Heart left ventricle (tissue), 13 donors: ENCODE measurements at regions not wholly inside any gene's neighbourhood (a gene's known extent, or its start where the extent isn't known, plus 50 kb on each side); places are given as distances from the start of the nearest gene placed in this dataset.

ENCODE experiments used
- CTCF ChIP-seq, 12 donors: fragments of 200-600 bp; sonication (generic) in 4 of 12; IDR thresholded peaks; one replicate each; pipeline versions ENCODE4 v1.5.0 to v1.8.0; 2018 to 2022; ENCODE audit warnings: antibody characterized with exemption in 12 of 12, mild to moderate bottlenecking in 5 of 12
- POLR2A ChIP-seq, 2 donors: fragments of 450-650 bp; IDR thresholded peaks; one replicate each; pipeline ENCODE4 v1.6.1; 2017; ENCODE audit warnings: antibody characterized with exemption in 2 of 2, mild to moderate bottlenecking in 2 of 2, moderate library complexity in 2 of 2
- donor health status: ischemic (EF 13 %, LVEDD 7.1; RV severe dilation, severe dysfunction).
- donor health status: DM: no; HTN: yes; CAD: no.
- donor health status: DM: no; HTN: no; CAD: no.
- donor health status: ischemic (EF 25% LVEDD 6.9; RV normal size, moderate dysfunction).
- donor health status: ischemic (EF 25% LVEDD 5.7; RV mildly dilated, moderate dysfunction).
- donor health status: ischemic (EF 35%, LVEDD 5.7; RV mildly dilated, moderate dysfunction).
- donor health status: nonischemic (EF 11% LVEDD 7.7; RV severe dilation, severe dysfunction).
- donor health status: DM: yes; HTN: yes; CAD: no.
- donor health status: PGD.
- donor health status: ischemic (EF 29% LVEDD 5.4; RV normal size, mild dysfunction).
- donor health status: nonischemic (EF 23%, LVEDD 6.1; RV moderate dilation, normal function).

- peak in 7 of 12 donors; percentile 12 to 44 (median 25) for TF ChIP-seq CTCF (IDR thresholded peaks at IDR 0.05)
- TF ChIP-seq POLR2A (IDR thresholded peaks at IDR 0.05): no peak
Observed at GRCh38 chr10:44853148-44853734, 57.9 kb upstream of the TMEM72 start.
